IMR-90 (cell line): ENCODE measurements at regions not wholly inside any gene's neighbourhood (a gene's known extent, or its start where the extent isn't known, plus 50 kb on each side); places are given as distances from the start of the nearest gene placed in this dataset.

ENCODE experiments used
- ATAC-seq: fragments of 200-7000 bp; cut with Tn5 transposase; 2 replicates; pipeline ENCODE4 v1.9.1; 2020; ENCODE audit warnings: low read depth, mild to moderate bottlenecking, moderate library complexity
- BruUV-seq: library from RNA; stranded (reverse); fragments of 400-500 nt; replicated peaks from 2 replicates; lab custom pipeline; 2021; lab: Mats Ljungman, UMichigan
- CTCF ChIA-PET: fragments of 300-600 bp; formaldehyde crosslinking; extraction: SDS; loops from one replicate; lab custom pipeline; 2021; ENCODE audit warnings: antibody characterized with exemption; lab: Yijun Ruan, JAX
- POLR2A ChIA-PET: fragments of 300-600 bp; sonication (Branson Sonifier 250); formaldehyde crosslinking; loops from one replicate; lab custom pipeline; 2022; ENCODE audit warnings: antibody characterized with exemption; ENCODE audit not compliant: unreplicated experiment; lab: Charles Lee
- DNase-seq: peaks from one replicate; pipeline ENCODE4 v3.0.0; 2013
- H2AFZ ChIP-seq: replicated peaks from 2 replicates; pipeline ENCODE3; 2013; ENCODE audit warnings: low read length, mild to moderate bottlenecking; ENCODE audit not compliant: poor library complexity
- H2AK5ac ChIP-seq: 2 replicates; pipeline ENCODE4 v1.6.1; 2013; ENCODE audit warnings: low read depth, low read length, inconsistent platforms
- H2AK9ac ChIP-seq: replicated peaks from 2 replicates; pipeline ENCODE3; 2013; ENCODE audit warnings: mild to moderate bottlenecking, low read depth, low read length, moderate library complexity; ENCODE audit not compliant: poor library complexity
- H2BK120ac ChIP-seq: 2 replicates; pipeline ENCODE4 v1.6.1; 2013; ENCODE audit warnings: low read depth, low read length, inconsistent platforms
- H2BK15ac ChIP-seq: 3 replicates; pipeline ENCODE4 v1.6.1; 2013; ENCODE audit warnings: low read depth, low read length, inconsistent platforms
- H2BK20ac ChIP-seq: 2 replicates; pipeline ENCODE4 v1.6.1; 2013; ENCODE audit warnings: low read depth, mild to moderate bottlenecking, inconsistent platforms, low read length, moderate library complexity
- H2BK5ac ChIP-seq: 2 replicates; pipeline ENCODE4 v1.6.1; 2013; ENCODE audit warnings: mild to moderate bottlenecking, low read depth, low read length, inconsistent platforms; ENCODE audit not compliant: poor library complexity, severe bottlenecking
- H3K14ac ChIP-seq: replicated peaks from 2 replicates; pipeline ENCODE4 v1.6.1; 2013; ENCODE audit warnings: low read depth, low read length, inconsistent platforms
- H3K18ac ChIP-seq: 2 replicates; pipeline ENCODE4 v1.6.1; 2013; ENCODE audit warnings: low read depth, low read length, control low read depth
- H3K23ac ChIP-seq: 2 replicates; pipeline ENCODE4 v1.6.1; 2013; ENCODE audit warnings: low read depth, low read length, inconsistent platforms
- H3K27ac ChIP-seq: 2 replicates; pipeline ENCODE4 v1.5.1; 2013; ENCODE audit warnings: mild to moderate bottlenecking, control low read depth, low read length; ENCODE audit not compliant: insufficient read depth
- H3K27me3 ChIP-seq: 2 replicates; pipeline ENCODE4 v1.6.1; 2013; ENCODE audit warnings: low read length; ENCODE audit not compliant: control insufficient read depth, insufficient read depth
- H3K36me3 ChIP-seq: 2 replicates; pipeline ENCODE4 v1.6.1; 2013; ENCODE audit warnings: low read length, mixed read lengths; ENCODE audit not compliant: control insufficient read depth, insufficient read depth
- H3K4ac ChIP-seq: 2 replicates; pipeline ENCODE4 v1.6.1; 2013; ENCODE audit warnings: low read depth, low read length, inconsistent platforms
- H3K4me1 ChIP-seq: 2 replicates; pipeline ENCODE4 v1.6.1; 2013; ENCODE audit warnings: low read length, mixed read lengths; ENCODE audit not compliant: control insufficient read depth, insufficient read depth
- H3K4me2 ChIP-seq: 2 replicates; pipeline ENCODE4 v1.6.1; 2013; ENCODE audit warnings: low read depth, mild to moderate bottlenecking, control low read depth, low read length, moderate library complexity
- H3K4me3 ChIP-seq: 2 replicates; pipeline ENCODE4 v1.5.1; 2013; ENCODE audit warnings: low read depth, mild to moderate bottlenecking, control low read depth, low read length, moderate library complexity; ENCODE audit not compliant: insufficient read depth
- H3K56ac ChIP-seq: 2 replicates; pipeline ENCODE4 v1.6.1; 2013; ENCODE audit warnings: low read length, inconsistent platforms; ENCODE audit not compliant: insufficient read depth; ENCODE audit errors: extremely low read depth
- H3K79me1 ChIP-seq, 2 experiments: 2 replicates each; pipeline ENCODE4 v1.6.1; 2013; ENCODE audit warnings: low read length in 2 of 2, inconsistent platforms in 1 of 2, low read depth in 1 of 2
- H3K9ac ChIP-seq: 2 replicates; pipeline ENCODE4 v1.6.1; 2013; ENCODE audit warnings: low read depth, low read length, control low read depth
- H3K9me1 ChIP-seq: 2 replicates; pipeline ENCODE4 v1.6.1; 2013; ENCODE audit warnings: low read length, inconsistent platforms; ENCODE audit not compliant: insufficient read depth
- H3K9me3 ChIP-seq: 2 replicates; pipeline ENCODE4 v1.6.1; 2013; ENCODE audit warnings: low read length; ENCODE audit not compliant: control insufficient read depth, insufficient read depth
- H4K20me1 ChIP-seq: 2 replicates; pipeline ENCODE4 v1.6.1; 2013; ENCODE audit warnings: low read length, inconsistent platforms; ENCODE audit not compliant: insufficient read depth
- H4K5ac ChIP-seq: 2 replicates; pipeline ENCODE4 v1.6.1; 2013; ENCODE audit warnings: mild to moderate bottlenecking, low read depth, low read length, control low read depth
- H4K8ac ChIP-seq, 2 experiments: 2 replicates each; pipeline ENCODE4 v1.6.1; 2013; ENCODE audit warnings: low read depth in 2 of 2, low read length in 2 of 2, control low read depth in 1 of 2, inconsistent platforms in 1 of 2
- H4K91ac ChIP-seq: 2 replicates; pipeline ENCODE4 v1.6.1; 2013; ENCODE audit warnings: low read depth, low read length, inconsistent platforms; ENCODE audit not compliant: insufficient read depth
- BHLHE40 ChIP-seq: fragments of 150-350 bp; IDR thresholded peaks from 2 replicates; pipeline ENCODE4 v1.6.1; 2016; ENCODE audit warnings: mild to moderate bottlenecking, low read depth, low read length
- CEBPB ChIP-seq: IDR thresholded peaks from 2 replicates; pipeline ENCODE4 v1.6.1; 2012; ENCODE audit warnings: low read depth, low read length, improper control_type of control experiment
- CHD1 ChIP-seq: IDR thresholded peaks from 2 replicates; pipeline ENCODE4 v1.6.1; 2012; ENCODE audit warnings: low read depth, low read length, improper control_type of control experiment
- FOS ChIP-seq: fragments of 150-350 bp; IDR thresholded peaks from 2 replicates; pipeline ENCODE4 v1.6.1; 2016; ENCODE audit warnings: low read depth, low read length
- MAFK ChIP-seq: IDR thresholded peaks from 2 replicates; pipeline ENCODE4 v1.6.1; 2012; ENCODE audit warnings: low read depth, low read length, improper control_type of control experiment
- MAZ ChIP-seq: IDR thresholded peaks from 2 replicates; pipeline ENCODE4 v1.6.1; 2012; ENCODE audit warnings: low read depth, mild to moderate bottlenecking, low read length, improper control_type of control experiment, moderate library complexity, borderline replicate concordance
- MXI1 ChIP-seq: IDR thresholded peaks from 2 replicates; pipeline ENCODE4 v1.6.1; 2012; ENCODE audit warnings: low read depth, mild to moderate bottlenecking, low read length, moderate library complexity, borderline replicate concordance
- NFE2L2 ChIP-seq: fragments of 150-350 bp; IDR thresholded peaks from 2 replicates; pipeline ENCODE4 v1.6.1; 2016; ENCODE audit warnings: low read depth, mild to moderate bottlenecking, low read length
- POLR2A ChIP-seq: IDR thresholded peaks from 2 replicates; pipeline ENCODE4 v1.6.1; 2012; ENCODE audit warnings: mild to moderate bottlenecking, low read depth, low read length
- RAD21 ChIP-seq: IDR thresholded peaks from 2 replicates; pipeline ENCODE4 v1.6.1; 2012; ENCODE audit warnings: low read length, improper control_type of control experiment
- RCOR1 ChIP-seq: IDR thresholded peaks from 2 replicates; pipeline ENCODE4 v1.6.1; 2012; ENCODE audit warnings: mild to moderate bottlenecking, low read length, improper control_type of control experiment; ENCODE audit not compliant: insufficient replicate concordance
- RFX5 ChIP-seq: IDR thresholded peaks from 2 replicates; pipeline ENCODE4 v1.8.0; 2012; ENCODE audit warnings: low read depth, mild to moderate bottlenecking, low read length, moderate library complexity
- SMC3 ChIP-seq: fragments of 150-350 bp; IDR thresholded peaks from 2 replicates; pipeline ENCODE4 v1.6.1; 2016; ENCODE audit warnings: low read depth, mild to moderate bottlenecking, antibody characterized with exemption, low read length, moderate library complexity
- WGBS, 2 experiments: methylation state at CpG; one replicate each; pipeline versions ENCODE4 v1.1.5 to v1.1.7; 2013; ENCODE audit warnings: missing lambda C conversion rate in 2 of 2; ENCODE audit not compliant: insufficient read length in 1 of 2; ENCODE audit errors: extremely low coverage in 2 of 2; 5-methylcytosine and 5-hydroxymethylcytosine counted together
- dilution Hi-C: fragments of 300-500 bp; cut with HindIII; formaldehyde crosslinking; loops from one replicate; pipeline ENCODE4 v1.14.3; 2018; ENCODE audit warnings: low sequenced_read_pairs; ENCODE audit not compliant: unreplicated experiment
- in situ Hi-C: fragments of 300-500 bp; cut with MboI; formaldehyde crosslinking; loops from 3 replicates; pipeline ENCODE4 v1.14.3; 2019; ENCODE audit warnings: low sequenced_read_pairs, inconsistent platforms, mixed read lengths
- intact Hi-C: fragments of 100-400 bp; cut with micrococcal nuclease; formaldehyde crosslinking; loops from 2 replicates; pipeline ENCODE4 v1.10.0; 2022
- TF ChIP-seq, protein P1 (sequence below): fragments of 150-350 bp; IDR thresholded peaks from 2 replicates; pipeline ENCODE4 v1.6.1; 2017; ENCODE audit warnings: mild to moderate bottlenecking, antibody characterized with exemption, low read length, low read depth
- TF ChIP-seq, protein P2 (sequence below): conservative IDR thresholded peaks from 2 replicates; pipeline ENCODE4 v1.5.1; 2012; ENCODE audit warnings: mild to moderate bottlenecking, low read depth, low read length, improper control_type of control experiment
- TF ChIP-seq, protein P3 (sequence below): fragments of 150-350 bp; IDR thresholded peaks from 2 replicates; pipeline ENCODE4 v1.6.1; 2016; ENCODE audit warnings: low read depth, mild to moderate bottlenecking, low read length, moderate library complexity, borderline replicate concordance

DNA sequence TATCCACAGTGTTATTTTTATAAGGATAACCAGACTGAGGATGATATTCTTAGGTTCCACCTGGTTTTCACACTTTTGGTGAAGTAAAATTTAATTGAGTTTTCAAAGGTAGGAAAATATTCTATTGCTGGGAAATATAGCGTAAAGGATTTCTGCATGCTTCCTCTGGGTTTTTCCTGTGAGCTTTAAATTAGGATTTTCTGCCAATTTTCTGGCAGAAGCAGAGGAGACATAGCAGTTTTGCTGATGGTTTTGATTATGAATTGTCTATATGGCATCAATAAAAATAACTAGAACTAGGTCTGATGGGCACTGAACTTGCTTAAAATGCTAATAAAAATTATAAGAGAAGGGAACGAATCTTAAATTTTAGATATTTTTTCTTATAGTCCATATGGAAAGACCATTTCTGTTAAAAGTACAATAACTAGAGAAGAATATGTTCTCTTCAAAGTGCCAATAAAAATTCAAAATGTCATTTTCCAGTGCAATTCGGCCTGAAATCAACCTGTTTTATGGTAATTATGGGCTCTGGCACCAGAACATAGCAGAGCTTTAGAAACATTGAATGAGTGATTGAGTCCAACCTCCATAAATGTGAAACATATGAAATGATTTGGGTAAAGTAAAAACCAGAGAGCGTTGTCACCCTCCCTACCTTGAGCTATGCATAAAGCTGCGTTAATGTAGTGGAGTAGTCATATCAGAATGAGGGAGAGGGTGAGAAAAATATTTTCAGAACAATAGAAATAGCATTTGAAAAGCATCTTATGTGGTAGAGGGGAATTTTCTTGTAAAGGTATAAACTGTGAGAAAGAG lies 279.7 kb downstream of the SPRY1 start:
- Histone ChIP-seq H3K18ac (no peak overlapping the region), H2BK20ac (no peak overlapping the region), H3K9me1 (no peaks in the 10 kb centered on the region), H3K14ac (no peak overlapping the region), H4K8ac (no peak overlapping the region), H3K4ac (no peak overlapping the region), H3K9ac (no peak overlapping the region), H2BK120ac (no peak overlapping the region), H2AK5ac (no peak overlapping the region), H3K79me1 (no peaks in the 10 kb centered on the region), H4K91ac (no peak overlapping the region), H3K4me2 (no peak overlapping the region), H3K23ac (no peak overlapping the region), H4K20me1 (no peaks in the 10 kb centered on the region), H4K5ac (no peak overlapping the region), H3K36me3 (no peaks in the 10 kb centered on the region), H2AK9ac (no peak overlapping the region), H3K27ac (no peak overlapping the region), H3K27me3 (no peaks in the 10 kb centered on the region), H2BK5ac (no peak overlapping the region), H3K9me3 (no peaks in the 10 kb centered on the region), H3K4me1 (peaks cover 4% of the 10 kb centered on the region; the same call in 1 of the 2 replicates), H2AFZ (no peak overlapping the region), H3K4me3 (no peak overlapping the region), H2BK15ac (no peak overlapping the region), H3K56ac (no peak overlapping the region)
- WGBS, 2 experiments = 80% methylated on average over 1 of the region's 5 CpGs; no CpG with 5 or more reads in 1 of the 2 experiments
- no peak for TF ChIP-seq MAZ
- TF ChIP-seq RCOR1 = no peak
- TF ChIP-seq SMC3 = no peak
- TF ChIP-seq FOS = no peak
- TF ChIP-seq MAFK = no peak
- no peak for TF ChIP-seq POLR2A
- TF ChIP-seq, protein P1, sequence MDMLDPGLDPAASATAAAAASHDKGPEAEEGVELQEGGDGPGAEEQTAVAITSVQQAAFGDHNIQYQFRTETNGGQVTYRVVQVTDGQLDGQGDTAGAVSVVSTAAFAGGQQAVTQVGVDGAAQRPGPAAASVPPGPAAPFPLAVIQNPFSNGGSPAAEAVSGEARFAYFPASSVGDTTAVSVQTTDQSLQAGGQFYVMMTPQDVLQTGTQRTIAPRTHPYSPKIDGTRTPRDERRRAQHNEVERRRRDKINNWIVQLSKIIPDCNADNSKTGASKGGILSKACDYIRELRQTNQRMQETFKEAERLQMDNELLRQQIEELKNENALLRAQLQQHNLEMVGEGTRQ = no peak
- TF ChIP-seq CHD1 = no peak
- TF ChIP-seq, protein P2, sequence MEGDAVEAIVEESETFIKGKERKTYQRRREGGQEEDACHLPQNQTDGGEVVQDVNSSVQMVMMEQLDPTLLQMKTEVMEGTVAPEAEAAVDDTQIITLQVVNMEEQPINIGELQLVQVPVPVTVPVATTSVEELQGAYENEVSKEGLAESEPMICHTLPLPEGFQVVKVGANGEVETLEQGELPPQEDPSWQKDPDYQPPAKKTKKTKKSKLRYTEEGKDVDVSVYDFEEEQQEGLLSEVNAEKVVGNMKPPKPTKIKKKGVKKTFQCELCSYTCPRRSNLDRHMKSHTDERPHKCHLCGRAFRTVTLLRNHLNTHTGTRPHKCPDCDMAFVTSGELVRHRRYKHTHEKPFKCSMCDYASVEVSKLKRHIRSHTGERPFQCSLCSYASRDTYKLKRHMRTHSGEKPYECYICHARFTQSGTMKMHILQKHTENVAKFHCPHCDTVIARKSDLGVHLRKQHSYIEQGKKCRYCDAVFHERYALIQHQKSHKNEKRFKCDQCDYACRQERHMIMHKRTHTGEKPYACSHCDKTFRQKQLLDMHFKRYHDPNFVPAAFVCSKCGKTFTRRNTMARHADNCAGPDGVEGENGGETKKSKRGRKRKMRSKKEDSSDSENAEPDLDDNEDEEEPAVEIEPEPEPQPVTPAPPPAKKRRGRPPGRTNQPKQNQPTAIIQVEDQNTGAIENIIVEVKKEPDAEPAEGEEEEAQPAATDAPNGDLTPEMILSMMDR = no peak
- TF ChIP-seq BHLHE40 = no peak
- no peak for TF ChIP-seq RAD21
- TF ChIP-seq, protein P3, sequence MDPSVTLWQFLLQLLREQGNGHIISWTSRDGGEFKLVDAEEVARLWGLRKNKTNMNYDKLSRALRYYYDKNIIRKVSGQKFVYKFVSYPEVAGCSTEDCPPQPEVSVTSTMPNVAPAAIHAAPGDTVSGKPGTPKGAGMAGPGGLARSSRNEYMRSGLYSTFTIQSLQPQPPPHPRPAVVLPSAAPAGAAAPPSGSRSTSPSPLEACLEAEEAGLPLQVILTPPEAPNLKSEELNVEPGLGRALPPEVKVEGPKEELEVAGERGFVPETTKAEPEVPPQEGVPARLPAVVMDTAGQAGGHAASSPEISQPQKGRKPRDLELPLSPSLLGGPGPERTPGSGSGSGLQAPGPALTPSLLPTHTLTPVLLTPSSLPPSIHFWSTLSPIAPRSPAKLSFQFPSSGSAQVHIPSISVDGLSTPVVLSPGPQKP = no peak
- TF ChIP-seq NFE2L2 = no peak
- no peak for TF ChIP-seq RFX5
- no peak for TF ChIP-seq CEBPB
- TF ChIP-seq MXI1 = no peak
- dilution Hi-C loops = no loop called here
- ATAC-seq (no peak), DNase-seq (no peak)
- in situ Hi-C loops = no loop called here
- no TSS peak for BruUV-seq
- intact Hi-C loops = no loop called here
- POLR2A ChIA-PET = no interaction called here
- CTCF ChIA-PET = no interaction called here
